ENCODE measurements at regions not wholly inside any gene's neighbourhood (a gene's known extent, or its start where the extent isn't known, plus 50 kb on each side); places are given as distances from the start of the nearest gene placed in this dataset.
"Not testable (repeated sequence)": the region's sequence is repeated elsewhere in the genome, so short reads cannot be mapped to it uniquely, and the experiment has no call there.

DNA sequence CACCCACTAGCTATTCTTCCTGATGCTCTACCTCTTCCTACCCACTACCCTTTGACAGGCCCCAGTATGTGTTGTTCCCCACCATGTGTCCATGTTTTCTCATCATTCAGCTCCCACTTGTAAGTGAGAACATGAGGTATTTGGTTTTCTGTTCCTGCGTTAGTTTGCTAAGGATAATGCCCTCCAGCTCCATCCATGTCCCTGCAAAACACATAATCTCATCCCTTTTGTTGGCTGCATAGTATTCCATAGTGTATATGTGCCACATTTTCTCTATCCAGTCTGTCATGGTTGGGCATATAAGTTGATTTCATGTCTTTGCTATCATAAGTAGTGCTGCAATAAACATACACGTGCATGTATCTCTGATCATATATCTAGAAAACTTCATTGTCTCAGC, 218.3 kb upstream of the STXBP5 start:
- H3K36me3 ChIP-seq (replicated peaks in 1 of 2; ENCODE audit: control insufficient read depth in 1 of 2, insufficient read depth in 2 of 2, low read length in 2 of 2), result no peaks in the 10 kb centered on the region
- TF ChIP-seq, protein P1, sequence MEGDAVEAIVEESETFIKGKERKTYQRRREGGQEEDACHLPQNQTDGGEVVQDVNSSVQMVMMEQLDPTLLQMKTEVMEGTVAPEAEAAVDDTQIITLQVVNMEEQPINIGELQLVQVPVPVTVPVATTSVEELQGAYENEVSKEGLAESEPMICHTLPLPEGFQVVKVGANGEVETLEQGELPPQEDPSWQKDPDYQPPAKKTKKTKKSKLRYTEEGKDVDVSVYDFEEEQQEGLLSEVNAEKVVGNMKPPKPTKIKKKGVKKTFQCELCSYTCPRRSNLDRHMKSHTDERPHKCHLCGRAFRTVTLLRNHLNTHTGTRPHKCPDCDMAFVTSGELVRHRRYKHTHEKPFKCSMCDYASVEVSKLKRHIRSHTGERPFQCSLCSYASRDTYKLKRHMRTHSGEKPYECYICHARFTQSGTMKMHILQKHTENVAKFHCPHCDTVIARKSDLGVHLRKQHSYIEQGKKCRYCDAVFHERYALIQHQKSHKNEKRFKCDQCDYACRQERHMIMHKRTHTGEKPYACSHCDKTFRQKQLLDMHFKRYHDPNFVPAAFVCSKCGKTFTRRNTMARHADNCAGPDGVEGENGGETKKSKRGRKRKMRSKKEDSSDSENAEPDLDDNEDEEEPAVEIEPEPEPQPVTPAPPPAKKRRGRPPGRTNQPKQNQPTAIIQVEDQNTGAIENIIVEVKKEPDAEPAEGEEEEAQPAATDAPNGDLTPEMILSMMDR (IDR thresholded peaks at IDR 0.05), result no peak
- H3K9me3 ChIP-seq (replicated peaks in 1 of 2; ENCODE audit: control insufficient read depth in 1 of 2, insufficient read depth in 1 of 2, low read length in 2 of 2), result no peaks in the 10 kb centered on the region
- DNase-seq, result no peak
- peaks cover under 1% of the 10 kb centered on the region for H3K4me1 Mint-ChIP-seq
- H3K9ac ChIP-seq (ENCODE audit: insufficient read depth, low read length, poor library complexity, severe bottlenecking), result no peak overlapping the region
- H3K4me3 ChIP-seq (replicated peaks in 1 of 3; ENCODE audit: low read depth in 2 of 3, low read length in 3 of 3), result no peak overlapping the region
- H3K27ac ChIP-seq (ENCODE audit: low read depth in 1 of 2, low read length in 2 of 2), result no peak overlapping the region
- H3K36me3 Mint-ChIP-seq, result no peaks in the 10 kb centered on the region
- H3K4me3 Mint-ChIP-seq, result no peak overlapping the region
- intact Hi-C loops (cut with micrococcal nuclease), result no loop called here
- H3K4me1 ChIP-seq (ENCODE audit: control insufficient read depth in 1 of 2, insufficient read depth in 2 of 2, low read length in 2 of 2), result no peaks in the 10 kb centered on the region
- no peaks in the 10 kb centered on the region for H3K79me2 ChIP-seq (ENCODE audit: insufficient read depth, low read length)
- no peak overlapping the region for H3K4me2 ChIP-seq (replicated peaks; ENCODE audit: extremely low read depth, low read length, poor library complexity, severe bottlenecking)
- H3K27me3 ChIP-seq (ENCODE audit: control insufficient read depth in 2 of 2, insufficient read depth in 2 of 2, low read length in 2 of 2), result no peaks in the 10 kb centered on the region
- no CpG with 5 or more reads among the region's 2 CpGs for WGBS (ENCODE audit: insufficient coverage)
- no peak overlapping the region for H3K27ac Mint-ChIP-seq
- peaks cover 0 to 5% (median 4%) of the 10 kb centered on the region in 7 donors for H3K9me3 Mint-ChIP-seq
- H3K27me3 Mint-ChIP-seq (ENCODE audit: low read depth in 3 of 3), result no peaks in the 10 kb centered on the region
- H4K20me1 ChIP-seq (ENCODE audit: insufficient read depth, low read length), result no peaks in the 10 kb centered on the region
- no peak overlapping the region for H2AFZ ChIP-seq (ENCODE audit: insufficient read depth, low read depth, low read length, poor library complexity, severe bottlenecking)

DNA sequence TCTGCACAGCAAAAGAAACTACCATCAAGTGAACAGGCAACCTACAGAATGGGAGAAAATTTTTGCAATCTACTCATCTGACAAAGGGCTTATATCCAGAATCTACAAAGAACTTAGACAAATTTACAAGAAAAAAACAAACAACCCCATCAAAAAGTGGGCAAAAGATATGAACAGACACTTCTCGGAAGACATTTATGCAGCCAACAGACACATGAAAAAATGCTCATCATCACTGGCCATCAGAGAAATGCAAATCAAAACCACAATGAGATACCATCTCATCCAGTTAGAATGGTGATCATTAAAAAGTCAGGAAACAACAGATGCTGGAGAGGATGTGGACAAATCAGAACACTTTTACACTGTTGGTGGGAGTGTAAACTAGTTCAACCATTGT, 216.3 kb upstream of the STXBP5 start:
- H2AFZ ChIP-seq (ENCODE audit: insufficient read depth, low read depth, low read length, poor library complexity, severe bottlenecking); H3K36me3 Mint-ChIP-seq; H3K27ac Mint-ChIP-seq; H3K4me1 ChIP-seq (ENCODE audit: control insufficient read depth in 1 of 2, insufficient read depth in 2 of 2, low read length in 2 of 2); DNase-seq; H3K4me1 Mint-ChIP-seq; H3K27me3 ChIP-seq (ENCODE audit: control insufficient read depth in 2 of 2, insufficient read depth in 2 of 2, low read length in 2 of 2); H3K4me2 ChIP-seq (replicated peaks; ENCODE audit: extremely low read depth, low read length, poor library complexity, severe bottlenecking); H3K4me3 Mint-ChIP-seq; H3K9ac ChIP-seq (ENCODE audit: insufficient read depth, low read length, poor library complexity, severe bottlenecking); intact Hi-C loops (cut with micrococcal nuclease); H3K4me3 ChIP-seq (replicated peaks in 1 of 3; ENCODE audit: low read depth in 2 of 3, low read length in 3 of 3); H3K27me3 Mint-ChIP-seq (ENCODE audit: low read depth in 3 of 3); H4K20me1 ChIP-seq (ENCODE audit: insufficient read depth, low read length); H3K9me3 ChIP-seq (replicated peaks in 1 of 2; ENCODE audit: control insufficient read depth in 1 of 2, insufficient read depth in 1 of 2, low read length in 2 of 2); H3K79me2 ChIP-seq (ENCODE audit: insufficient read depth, low read length); H3K36me3 ChIP-seq (replicated peaks in 1 of 2; ENCODE audit: control insufficient read depth in 1 of 2, insufficient read depth in 2 of 2, low read length in 2 of 2); H3K27ac ChIP-seq (ENCODE audit: low read depth in 1 of 2, low read length in 2 of 2); H3K9me3 Mint-ChIP-seq: not testable (repeated sequence)
- no CpG with 5 or more reads among the region's 1 CpG for WGBS (ENCODE audit: insufficient coverage)
